ENCODE measurements at regions not wholly inside any gene's neighbourhood (a gene's known extent, or its start where the extent isn't known, plus 50 kb on each side); places are given as distances from the start of the nearest gene placed in this dataset.

DNA sequence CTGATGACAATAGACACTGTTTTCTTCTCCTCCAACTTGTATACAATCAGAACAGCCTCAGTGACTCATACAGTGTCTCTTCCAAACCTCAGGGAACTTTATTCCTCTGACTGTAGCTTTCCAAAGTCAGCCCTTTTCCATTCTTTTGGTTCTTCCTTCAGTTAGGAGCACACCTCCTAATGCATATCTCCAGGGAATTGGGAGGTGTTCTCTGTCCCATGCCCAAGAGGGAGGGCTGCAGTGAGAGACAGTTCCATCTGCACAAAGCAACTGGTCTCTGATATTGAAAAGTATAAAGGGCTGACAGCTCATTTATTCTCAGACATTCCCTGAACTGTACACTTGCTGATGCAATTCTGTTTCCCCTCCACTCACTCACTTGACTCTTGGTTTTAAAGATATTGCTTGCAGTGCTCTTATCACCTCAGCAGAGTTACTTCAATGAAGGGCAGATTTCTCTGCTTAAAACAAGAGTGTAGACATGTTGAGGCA lies 337.8 kb upstream of the TBC1D5 start:
- TF ChIP-seq, protein P1, sequence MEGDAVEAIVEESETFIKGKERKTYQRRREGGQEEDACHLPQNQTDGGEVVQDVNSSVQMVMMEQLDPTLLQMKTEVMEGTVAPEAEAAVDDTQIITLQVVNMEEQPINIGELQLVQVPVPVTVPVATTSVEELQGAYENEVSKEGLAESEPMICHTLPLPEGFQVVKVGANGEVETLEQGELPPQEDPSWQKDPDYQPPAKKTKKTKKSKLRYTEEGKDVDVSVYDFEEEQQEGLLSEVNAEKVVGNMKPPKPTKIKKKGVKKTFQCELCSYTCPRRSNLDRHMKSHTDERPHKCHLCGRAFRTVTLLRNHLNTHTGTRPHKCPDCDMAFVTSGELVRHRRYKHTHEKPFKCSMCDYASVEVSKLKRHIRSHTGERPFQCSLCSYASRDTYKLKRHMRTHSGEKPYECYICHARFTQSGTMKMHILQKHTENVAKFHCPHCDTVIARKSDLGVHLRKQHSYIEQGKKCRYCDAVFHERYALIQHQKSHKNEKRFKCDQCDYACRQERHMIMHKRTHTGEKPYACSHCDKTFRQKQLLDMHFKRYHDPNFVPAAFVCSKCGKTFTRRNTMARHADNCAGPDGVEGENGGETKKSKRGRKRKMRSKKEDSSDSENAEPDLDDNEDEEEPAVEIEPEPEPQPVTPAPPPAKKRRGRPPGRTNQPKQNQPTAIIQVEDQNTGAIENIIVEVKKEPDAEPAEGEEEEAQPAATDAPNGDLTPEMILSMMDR (IDR thresholded peaks at IDR 0.05; ENCODE audit: unreplicated experiment), result no peak
- peaks cover 3% of the 10 kb centered on the region for H3K4me1 Mint-ChIP-seq (ENCODE audit: low read depth)
- peaks cover 4% of the 10 kb centered on the region for H3K36me3 Mint-ChIP-seq (ENCODE audit: insufficient read depth)
- peak overlapping the region; percentile 35 for H3K27ac Mint-ChIP-seq
- no peak for DNase-seq (ENCODE audit: low spot score, unreplicated experiment)
- H3K4me3 Mint-ChIP-seq (ENCODE audit: low read depth), result no peak overlapping the region
- H3K27me3 Mint-ChIP-seq, result no peaks in the 10 kb centered on the region
- H3K9me3 Mint-ChIP-seq (ENCODE audit: low read depth), result no peaks in the 10 kb centered on the region

GRCh38 chr3:18079739-18080138 lies 337.3 kb upstream of the TBC1D5 start:
- Mint-ChIP-seq H3K27me3 (no peaks in the 10 kb centered on the region), H3K4me1 (ENCODE audit: low read depth) (peaks cover 3% of the 10 kb centered on the region)

DNA sequence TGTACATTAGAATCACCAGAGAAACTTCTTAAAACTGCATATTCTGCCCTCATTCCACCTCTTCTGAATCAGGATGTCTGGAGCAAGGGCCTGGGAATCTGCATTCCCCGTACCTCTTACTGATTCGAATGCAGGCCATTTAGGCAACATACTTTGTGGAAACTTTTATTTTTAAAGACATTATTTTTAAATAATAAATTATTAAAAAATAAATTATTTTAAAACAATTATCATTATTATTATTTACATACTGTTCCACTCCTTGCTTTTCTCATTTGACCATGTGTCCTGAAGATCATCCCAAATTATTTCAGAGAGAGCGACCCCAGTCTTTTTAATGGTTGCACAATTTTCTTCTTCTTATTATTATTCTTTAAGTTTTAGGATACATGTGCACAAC lies 336.6 kb upstream of the TBC1D5 start:
- no peaks in the 10 kb centered on the region for H3K9me3 Mint-ChIP-seq (ENCODE audit: low read depth)
- no peak overlapping the region for H3K4me3 Mint-ChIP-seq (ENCODE audit: low read depth)
- DNase-seq (ENCODE audit: low spot score, unreplicated experiment), result no peak
- no peaks in the 10 kb centered on the region for H3K27me3 Mint-ChIP-seq
- H3K27ac Mint-ChIP-seq, result no peak overlapping the region
- H3K4me1 Mint-ChIP-seq (ENCODE audit: low read depth), result peaks cover 3% of the 10 kb centered on the region
- TF ChIP-seq, protein P1 (IDR thresholded peaks at IDR 0.05; ENCODE audit: unreplicated experiment), result no peak
- peaks cover 4% of the 10 kb centered on the region for H3K36me3 Mint-ChIP-seq (ENCODE audit: insufficient read depth)

More at GRCh38 chr3:18079739-18080138, 337.3 kb upstream of the TBC1D5 start:
- TF ChIP-seq, protein P1 (IDR thresholded peaks at IDR 0.05; ENCODE audit: unreplicated experiment), result no peak
- no peak overlapping the region for H3K4me3 Mint-ChIP-seq (ENCODE audit: low read depth)
- H3K36me3 Mint-ChIP-seq (ENCODE audit: insufficient read depth), result peaks cover 4% of the 10 kb centered on the region
- no peak for DNase-seq (ENCODE audit: low spot score, unreplicated experiment)
- no peak overlapping the region for H3K27ac Mint-ChIP-seq
- no peaks in the 10 kb centered on the region for H3K9me3 Mint-ChIP-seq (ENCODE audit: low read depth)

DNA sequence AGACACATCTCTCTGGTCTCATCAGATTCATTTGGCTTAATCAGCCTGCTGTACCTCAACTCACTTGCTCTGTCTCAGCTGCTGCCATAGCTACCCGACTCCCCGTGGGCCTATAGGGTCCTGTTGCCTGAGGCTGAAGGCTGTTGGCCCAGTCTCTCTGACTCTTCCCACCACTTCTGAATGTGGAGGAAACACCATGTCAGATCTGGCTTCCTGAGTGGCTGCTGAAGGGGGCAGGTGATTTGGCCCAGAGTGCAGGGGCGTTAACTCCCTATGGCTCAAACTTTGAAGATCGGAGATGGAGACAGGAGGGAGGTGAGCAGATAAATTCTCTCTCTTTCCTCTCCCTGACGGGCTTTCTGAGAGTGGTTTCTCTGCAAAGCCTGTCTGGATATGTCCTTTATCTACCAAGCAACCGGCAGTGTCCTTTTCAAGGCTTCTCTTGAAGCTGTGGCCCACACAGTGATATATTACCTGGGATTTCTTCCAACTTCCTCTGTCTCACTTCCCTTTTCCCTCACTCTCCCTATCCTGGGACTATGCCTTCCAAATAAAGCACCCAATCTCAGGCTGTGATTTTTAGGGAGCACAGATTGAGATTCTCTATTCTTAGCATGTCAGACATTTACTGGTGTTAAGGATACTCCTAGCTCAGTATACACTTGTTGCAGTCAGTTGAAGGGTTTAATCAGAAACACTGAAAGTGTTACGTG lies 334.9 kb upstream of the TBC1D5 start:
- TF ChIP-seq, protein P1 (IDR thresholded peaks at IDR 0.05; ENCODE audit: unreplicated experiment), result no peak
- H3K4me1 Mint-ChIP-seq (ENCODE audit: low read depth), result peaks cover 9% of the 10 kb centered on the region
- no peak overlapping the region for H3K27ac Mint-ChIP-seq
- no peak for DNase-seq (ENCODE audit: low spot score, unreplicated experiment)
- no peaks in the 10 kb centered on the region for H3K27me3 Mint-ChIP-seq
- peaks cover 4% of the 10 kb centered on the region for H3K36me3 Mint-ChIP-seq (ENCODE audit: insufficient read depth)
- no peaks in the 10 kb centered on the region for H3K9me3 Mint-ChIP-seq (ENCODE audit: low read depth)
- H3K4me3 Mint-ChIP-seq (ENCODE audit: low read depth), result no peak overlapping the region

DNA sequence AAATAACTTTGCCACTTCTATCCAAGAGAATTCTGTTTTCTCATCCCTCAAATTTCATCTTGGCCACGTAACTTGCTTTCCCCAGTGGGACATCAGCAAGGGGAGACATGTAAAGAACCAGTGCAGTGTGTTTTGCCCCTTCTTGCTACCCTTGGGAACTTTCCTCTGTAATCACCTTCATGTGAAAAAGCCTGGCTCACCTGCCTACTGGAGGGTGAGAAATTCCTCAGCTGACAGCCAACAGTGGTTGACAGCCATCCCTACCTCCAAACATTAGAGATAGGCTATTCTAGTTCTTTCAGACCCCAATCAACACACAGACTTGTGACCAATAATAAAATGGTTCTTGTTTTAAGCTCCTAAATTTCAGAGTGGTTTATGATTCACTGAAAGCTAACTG lies 333.9 kb upstream of the TBC1D5 start:
- TF ChIP-seq, protein P1 (IDR thresholded peaks at IDR 0.05; ENCODE audit: unreplicated experiment), result no peak
- no peak for DNase-seq (ENCODE audit: low spot score, unreplicated experiment)
- Mint-ChIP-seq H3K27me3 (no peaks in the 10 kb centered on the region), H3K4me1 (ENCODE audit: low read depth) (peaks cover 9% of the 10 kb centered on the region), H3K4me3 (ENCODE audit: low read depth) (no peak overlapping the region), H3K9me3 (ENCODE audit: low read depth) (no peaks in the 10 kb centered on the region), H3K36me3 (ENCODE audit: insufficient read depth) (peaks cover 4% of the 10 kb centered on the region), H3K27ac (no peak overlapping the region)

Data from progenitor cell of endocrine pancreas (in vitro differentiated cells).